ENCODE measurements at regions not wholly inside any gene's neighbourhood (a gene's known extent, or its start where the extent isn't known, plus 50 kb on each side); places are given as distances from the start of the nearest gene placed in this dataset.
"Not testable (repeated sequence)": the region's sequence is repeated elsewhere in the genome, so short reads cannot be mapped to it uniquely, and the experiment has no call there.

DNA sequence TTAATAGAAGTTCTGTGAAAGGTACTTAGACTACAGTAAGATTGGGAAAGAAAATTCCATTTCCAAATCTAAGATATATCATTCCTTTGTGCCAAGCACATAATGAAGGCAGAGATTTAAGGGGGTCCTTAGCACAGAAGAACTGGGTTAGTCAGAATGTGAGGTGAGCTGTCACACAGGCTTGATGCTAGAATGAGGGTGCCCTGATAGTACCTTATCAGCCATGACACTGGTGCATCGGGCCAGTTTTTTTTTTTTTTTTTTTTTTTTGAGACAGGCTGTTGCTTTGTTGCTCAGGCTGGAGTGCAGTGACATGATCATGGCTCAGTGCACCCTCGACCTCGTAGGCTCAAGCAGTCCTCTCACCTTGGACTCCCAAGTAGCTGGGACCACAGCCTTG, 2169.6 kb upstream of the DEFB115 start:
- not testable (repeated sequence) for TF ChIP-seq POLR2A, POLR2AphosphoS5 (IDR thresholded peaks at IDR 0.05)
- TF ChIP-seq, protein P1, sequence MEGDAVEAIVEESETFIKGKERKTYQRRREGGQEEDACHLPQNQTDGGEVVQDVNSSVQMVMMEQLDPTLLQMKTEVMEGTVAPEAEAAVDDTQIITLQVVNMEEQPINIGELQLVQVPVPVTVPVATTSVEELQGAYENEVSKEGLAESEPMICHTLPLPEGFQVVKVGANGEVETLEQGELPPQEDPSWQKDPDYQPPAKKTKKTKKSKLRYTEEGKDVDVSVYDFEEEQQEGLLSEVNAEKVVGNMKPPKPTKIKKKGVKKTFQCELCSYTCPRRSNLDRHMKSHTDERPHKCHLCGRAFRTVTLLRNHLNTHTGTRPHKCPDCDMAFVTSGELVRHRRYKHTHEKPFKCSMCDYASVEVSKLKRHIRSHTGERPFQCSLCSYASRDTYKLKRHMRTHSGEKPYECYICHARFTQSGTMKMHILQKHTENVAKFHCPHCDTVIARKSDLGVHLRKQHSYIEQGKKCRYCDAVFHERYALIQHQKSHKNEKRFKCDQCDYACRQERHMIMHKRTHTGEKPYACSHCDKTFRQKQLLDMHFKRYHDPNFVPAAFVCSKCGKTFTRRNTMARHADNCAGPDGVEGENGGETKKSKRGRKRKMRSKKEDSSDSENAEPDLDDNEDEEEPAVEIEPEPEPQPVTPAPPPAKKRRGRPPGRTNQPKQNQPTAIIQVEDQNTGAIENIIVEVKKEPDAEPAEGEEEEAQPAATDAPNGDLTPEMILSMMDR (IDR thresholded peaks at IDR 0.05) = not testable (repeated sequence)
